ENCODE measurements at regions not wholly inside any gene's neighbourhood (a gene's known extent, or its start where the extent isn't known, plus 50 kb on each side); places are given as distances from the start of the nearest gene placed in this dataset.

GRCh38 chr11:114758627-114759026, 80.3 kb downstream of the NXPE2 start:
- DNase-seq = no peak

- DNase-seq = peak; percentile 53 to 61
These were observed 84.1 kb downstream of the NXPE2 start for GRCh38 chr11:114762408-114762807.

DNA sequence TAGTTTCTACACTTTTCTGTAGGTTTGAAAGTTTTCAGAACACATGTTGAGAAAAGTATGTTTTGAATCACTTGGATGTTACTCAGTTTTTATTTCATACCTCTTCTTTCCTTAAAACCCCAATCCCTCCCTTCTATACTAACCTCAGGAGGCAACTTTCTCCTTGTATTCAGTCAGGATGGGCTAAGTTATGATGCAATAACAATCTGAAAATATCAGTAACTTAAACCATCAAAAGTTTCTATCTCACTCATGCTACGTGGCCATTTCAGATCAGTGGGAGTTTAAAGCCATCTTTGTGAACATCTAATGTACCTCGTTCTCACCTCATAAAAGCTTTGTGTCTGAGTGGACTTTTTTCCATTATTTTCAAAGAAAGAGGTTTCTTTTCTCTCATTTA, 86.2 kb downstream of the NXPE2 start:
- no peak for DNase-seq

GRCh38 chr11:114771172-114771571, 92.8 kb downstream of the NXPE2 start:
- DNase-seq = no peak

DNA sequence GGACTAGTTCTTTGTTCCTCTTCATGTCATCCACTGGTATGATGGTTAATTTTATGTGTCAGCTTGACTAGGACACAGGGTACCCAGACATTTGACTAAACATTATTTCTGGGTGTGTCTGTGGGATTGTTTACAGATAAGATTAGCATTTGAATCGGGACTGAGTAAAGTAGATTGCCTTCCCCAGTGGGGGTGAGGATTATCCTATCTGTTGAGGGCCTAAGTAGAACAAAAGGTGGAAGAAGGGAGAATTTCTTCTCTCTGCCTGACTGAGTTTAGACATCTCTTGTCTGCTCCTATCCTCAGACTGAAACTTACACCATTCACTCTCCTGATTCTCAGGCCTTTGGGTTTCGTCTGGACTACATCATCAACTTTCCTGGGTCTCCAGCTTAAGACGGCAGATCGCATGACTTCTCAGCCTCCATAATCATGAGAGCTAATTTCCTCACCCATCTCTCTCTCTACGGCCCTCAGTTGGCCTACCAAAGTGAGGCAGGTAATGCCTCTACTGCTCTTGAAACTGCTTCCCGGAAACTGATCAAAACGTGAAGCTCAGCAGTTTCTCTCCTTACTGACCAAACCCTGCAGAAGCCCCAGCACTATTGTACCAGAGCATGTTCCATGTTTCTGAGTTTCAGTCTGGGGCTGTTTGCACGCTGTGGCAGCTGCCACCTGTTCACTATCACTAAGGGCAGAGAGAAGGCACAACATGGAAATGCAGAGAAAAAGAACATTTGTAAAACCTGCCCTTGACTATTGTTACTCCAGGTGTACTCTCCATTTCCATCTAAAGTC, 95.4 kb downstream of the NXPE2 start:
- DNase-seq = no peak

DNA sequence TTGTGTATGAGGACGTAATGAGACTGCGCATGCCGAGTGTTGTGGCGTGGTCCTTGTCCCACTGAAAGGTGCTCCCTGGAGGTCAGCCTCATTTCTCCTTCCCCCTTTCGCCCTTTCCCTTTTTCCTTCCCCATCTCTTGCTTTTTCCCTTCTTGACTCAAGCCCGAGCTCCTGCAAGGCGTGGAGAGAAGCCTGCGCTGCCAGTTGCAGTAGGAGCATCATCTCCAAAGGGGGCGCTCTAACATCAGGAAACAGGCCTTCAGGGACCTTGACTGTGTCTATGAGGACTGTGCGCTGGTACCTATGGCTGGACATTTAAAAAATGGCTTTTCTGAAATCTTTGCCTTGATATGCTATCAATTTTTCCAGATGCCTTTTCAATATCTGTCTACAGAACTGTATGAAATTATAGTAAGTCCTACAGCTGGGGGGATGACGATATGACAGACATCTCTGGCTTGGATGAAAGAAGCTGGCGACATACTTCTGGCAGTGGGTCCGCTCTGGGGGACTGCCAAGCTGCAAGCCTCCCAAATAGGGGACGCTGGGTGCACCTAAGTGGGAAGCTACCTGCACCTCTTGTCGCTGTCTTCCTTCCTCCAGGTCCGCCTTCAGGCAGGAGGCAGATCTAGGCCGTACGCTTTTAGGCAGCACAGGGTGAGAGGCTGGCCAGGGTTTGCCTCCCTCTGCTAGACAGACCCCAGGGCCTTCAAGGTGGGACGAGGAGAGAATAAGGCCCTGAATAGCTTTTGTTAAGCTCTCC, 96.5 kb downstream of the NXPE2 start:
- DNase-seq = peak; percentile 49 to 68

DNA sequence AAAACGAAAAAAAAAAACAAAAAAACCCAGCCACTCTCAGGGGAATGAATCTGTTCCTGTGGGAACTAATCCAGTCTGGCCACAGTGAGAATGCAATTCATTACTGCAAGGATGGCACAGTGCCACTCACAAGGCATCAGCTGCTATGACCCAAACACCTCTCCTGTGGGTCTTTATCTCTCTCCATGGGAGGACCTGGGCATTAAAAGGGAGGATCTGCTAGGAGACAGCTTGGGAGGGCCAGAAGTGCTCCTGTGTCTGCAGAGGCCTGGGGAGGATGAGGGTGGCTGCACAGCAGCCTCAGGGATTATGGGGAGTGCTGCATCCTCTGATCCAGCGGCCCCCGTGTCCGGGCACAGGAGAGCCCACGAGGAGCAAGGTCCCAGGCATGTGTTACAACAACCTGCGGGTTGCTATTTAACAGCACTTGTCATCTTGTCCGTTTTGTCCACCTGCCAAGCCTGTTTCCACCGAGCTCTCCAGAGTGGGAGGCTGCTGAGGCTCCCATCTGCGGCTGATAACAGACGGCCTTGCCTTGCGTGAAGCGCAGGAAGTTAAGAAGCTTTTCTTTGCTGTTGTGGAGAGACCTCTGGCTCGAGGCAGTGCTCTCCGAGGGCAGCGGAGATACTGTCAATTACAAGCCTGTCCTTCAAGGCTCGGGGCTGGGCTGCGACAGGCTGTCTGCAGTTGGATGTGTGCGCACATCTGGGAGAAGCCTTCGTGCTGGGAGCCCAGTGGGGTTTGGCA, 97.7 kb downstream of the NXPE2 start:
- no peak for DNase-seq

- no peak for DNase-seq
These were observed 98.6 kb downstream of the NXPE2 start for GRCh38 chr11:114776956-114777355.

DNA sequence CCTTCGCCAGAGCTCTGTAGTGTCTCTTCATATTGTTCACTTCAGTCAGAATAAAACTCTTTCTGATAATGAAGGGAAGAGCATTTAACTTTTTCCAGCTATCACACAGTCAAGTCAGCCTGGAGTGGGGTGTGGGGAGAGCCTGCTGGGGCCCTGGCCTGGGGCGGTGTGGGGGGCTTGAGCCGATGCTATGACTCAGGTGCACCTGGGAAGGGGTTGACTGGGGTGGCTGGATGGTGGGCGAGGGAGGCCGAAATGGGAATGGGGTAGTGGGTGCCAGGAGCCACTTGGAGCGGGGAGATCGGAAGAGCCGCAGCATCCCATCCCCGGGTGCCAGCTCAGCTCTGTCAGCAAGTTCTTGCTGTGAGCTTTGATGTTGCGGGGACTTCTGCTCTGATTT, 100.9 kb downstream of the NXPE2 start:
- no peak for DNase-seq

GRCh38 chr11:114782650-114783310, 104.5 kb downstream of the NXPE2 start:
- no peak for DNase-seq

GRCh38 chr11:114783805-114784204, 105.5 kb downstream of the NXPE2 start:
- DNase-seq = no peak

DNA sequence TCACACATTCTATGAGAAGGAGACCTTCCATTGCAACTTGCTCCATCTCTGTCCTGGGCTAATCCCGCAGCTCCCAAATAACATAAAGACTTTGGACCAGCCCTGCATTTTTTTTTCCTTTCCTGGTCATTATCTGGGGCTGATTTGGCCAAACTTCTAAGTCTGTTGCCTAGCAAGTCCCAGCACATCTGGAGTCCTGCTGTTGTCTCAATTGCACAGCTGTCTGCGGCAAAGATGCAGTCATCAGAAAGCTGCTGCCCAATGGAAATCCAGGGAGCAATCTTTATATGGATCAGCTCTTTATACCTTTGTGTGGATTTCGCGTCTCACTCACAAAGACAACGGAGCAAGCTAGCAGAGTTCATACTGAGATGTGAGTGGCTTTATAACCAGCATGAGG, 105.9 kb downstream of the NXPE2 start:
- DNase-seq = peak; percentile 18 to 20

GRCh38 chr11:114784891-114785290, 106.6 kb downstream of the NXPE2 start:
- DNase-seq = no peak

DNA sequence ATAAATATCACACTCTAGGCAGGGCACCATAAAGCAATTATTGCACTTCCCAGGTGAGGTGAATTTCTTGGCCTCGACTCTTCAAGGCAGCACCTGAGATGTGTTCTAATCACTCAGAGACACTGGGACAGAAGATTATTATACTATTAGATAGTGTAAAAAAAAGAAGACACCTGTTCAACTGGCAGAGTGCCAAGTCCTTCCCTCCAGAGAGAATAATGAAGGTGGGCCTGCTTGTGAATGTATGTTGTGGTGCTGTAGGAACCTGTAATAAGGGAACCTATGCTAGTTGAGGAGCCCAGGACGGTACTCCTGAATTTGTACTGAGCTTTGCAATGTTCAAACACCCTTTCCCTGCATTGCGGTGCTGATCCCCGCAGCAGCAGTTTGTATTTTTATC, 107.5 kb downstream of the NXPE2 start:
- DNase-seq = no peak

DNA sequence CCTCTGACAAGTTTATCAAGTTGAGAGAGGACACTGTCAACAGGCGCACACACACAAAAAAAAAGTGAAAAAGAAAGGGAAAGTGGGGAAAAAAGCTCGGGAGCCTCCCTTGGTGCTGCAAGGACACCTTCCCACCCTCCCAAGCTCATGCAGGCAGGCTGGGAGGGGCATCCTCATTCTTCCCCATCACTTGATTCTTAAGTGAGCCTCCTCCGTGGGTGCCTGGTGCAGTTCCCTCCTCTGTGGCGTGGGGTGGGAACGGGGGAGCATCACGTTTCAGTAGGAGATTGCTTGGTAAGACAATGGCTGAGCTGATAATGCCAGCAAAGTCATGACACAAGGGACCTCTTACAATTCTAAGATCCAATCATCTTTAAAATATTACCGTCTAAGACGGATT, 108.8 kb downstream of the NXPE2 start:
- no peak for DNase-seq

- no peak for DNase-seq
These were observed 112.6 kb downstream of the NXPE2 start for GRCh38 chr11:114790910-114791309.

GRCh38 chr11:114794048-114794684, 115.8 kb downstream of the NXPE2 start:
- DNase-seq = no peak

- no peak for DNase-seq
These were observed 118.8 kb downstream of the NXPE2 start for GRCh38 chr11:114796954-114797721.

GRCh38 chr11:114799476-114799875, 121.1 kb downstream of the NXPE2 start:
- DNase-seq = peak in 1 of 2 donors; percentile 32

DNA sequence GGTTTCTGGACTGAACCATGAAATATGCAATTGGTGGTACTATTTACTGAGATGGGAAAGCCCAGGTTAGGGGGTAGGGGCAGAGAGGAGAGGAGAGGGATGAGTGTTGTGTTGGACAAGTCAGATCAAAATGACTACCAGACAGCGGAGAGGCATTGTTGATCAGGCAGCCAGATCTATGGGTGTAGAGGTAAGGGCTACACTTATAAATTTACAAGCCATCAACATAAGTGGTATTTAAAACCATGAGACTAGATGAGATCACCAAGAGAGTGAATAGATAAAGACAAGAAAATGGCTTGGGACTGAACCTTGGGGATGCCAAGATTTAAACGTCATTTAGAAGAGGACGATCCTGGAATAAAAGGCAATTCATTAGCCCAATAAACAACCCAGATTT, 123.4 kb downstream of the NXPE2 start:
- DNase-seq = no peak

DNA sequence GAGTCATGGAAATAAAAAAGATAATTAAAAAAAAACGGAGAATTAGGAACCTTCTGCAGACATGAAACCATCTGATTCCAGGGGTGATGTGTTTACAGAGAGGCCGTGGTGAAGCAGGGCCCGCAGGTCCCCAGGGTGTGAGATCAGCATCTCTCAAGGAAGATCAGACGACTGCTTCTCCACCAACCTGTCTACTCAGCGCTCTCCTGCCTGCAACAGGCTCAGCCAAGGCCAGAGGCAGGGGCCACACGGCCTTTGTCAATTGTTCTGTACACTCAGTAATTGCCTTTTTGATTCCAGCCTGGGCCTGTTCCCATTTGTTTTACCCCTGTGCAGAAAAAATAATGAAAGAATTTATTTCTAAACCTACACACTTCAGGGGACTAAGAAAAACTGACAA, 124.6 kb downstream of the NXPE2 start:
- DNase-seq = no peak

All from right lung (tissue), 2 donors.